HL-60/S4 (cell line): ENCODE measurements at regions not wholly inside any gene's neighbourhood (a gene's known extent, or its start where the extent isn't known, plus 50 kb on each side); places are given as distances from the start of the nearest gene placed in this dataset.

Experiments
- in situ Hi-C: fragments of 300-500 bp; cut with MboI; formaldehyde crosslinking; loops from 2 replicates; pipeline ENCODE4 v1.14.3; 2022; ENCODE audit warnings: low sequenced_read_pairs

DNA sequence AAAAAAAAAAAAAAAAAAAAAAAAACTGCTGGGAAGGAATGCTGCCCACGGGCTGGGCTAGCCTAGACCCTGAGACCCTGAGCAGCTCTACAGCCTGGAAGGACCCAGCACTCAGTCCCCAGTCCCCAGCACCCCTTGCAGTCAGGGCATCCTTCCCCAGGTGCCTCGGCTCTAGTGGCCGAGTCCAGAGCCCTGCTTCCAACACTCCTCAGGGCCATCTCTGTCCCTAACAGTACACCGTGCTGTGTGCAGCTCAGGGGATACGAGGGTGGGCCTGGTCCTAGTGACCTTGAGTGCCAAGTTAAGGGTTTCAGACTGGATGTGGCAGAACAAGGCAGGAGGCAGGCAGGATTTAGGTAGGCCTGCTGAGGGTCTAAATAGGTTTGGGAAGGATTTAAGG, 50.2 kb upstream of the LRP8 start:
- in situ Hi-C loops, result no loop called here

DNA sequence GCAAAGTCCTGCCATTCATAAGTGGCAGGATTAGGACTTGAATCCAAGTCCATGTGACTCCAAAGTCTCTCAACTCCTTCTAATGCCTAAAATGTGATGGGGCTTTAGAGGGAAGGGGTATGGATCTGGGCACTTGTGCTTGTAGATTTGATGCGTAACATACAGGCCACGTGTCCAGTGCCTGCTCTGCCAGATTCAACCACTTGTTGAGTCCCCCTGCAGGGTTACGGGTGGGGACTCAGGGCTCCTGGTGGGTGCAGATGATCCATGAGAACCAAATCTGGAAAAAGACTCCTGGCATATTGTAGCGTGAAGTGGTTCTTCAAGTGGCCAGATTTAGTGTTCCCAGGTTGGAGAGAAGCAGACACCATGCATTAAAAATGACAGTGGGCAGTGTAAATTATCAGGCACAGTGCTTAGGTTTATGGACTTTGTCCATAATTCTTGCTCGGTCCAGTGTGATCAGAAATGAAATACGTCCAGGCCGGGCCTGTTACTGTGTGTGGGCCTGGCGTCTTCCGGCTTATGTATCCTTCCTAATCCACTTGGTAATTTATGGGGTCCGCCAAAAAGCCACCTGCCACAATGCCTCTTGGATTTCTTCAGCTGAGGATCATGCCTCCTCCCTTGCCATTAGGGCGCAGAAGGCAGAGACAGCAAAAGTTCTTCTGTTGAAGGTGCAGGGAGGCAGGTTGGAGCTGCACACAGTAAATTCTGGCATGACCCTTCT, 51.2 kb upstream of the LRP8 start:
- in situ Hi-C loops, result no loop called here

DNA sequence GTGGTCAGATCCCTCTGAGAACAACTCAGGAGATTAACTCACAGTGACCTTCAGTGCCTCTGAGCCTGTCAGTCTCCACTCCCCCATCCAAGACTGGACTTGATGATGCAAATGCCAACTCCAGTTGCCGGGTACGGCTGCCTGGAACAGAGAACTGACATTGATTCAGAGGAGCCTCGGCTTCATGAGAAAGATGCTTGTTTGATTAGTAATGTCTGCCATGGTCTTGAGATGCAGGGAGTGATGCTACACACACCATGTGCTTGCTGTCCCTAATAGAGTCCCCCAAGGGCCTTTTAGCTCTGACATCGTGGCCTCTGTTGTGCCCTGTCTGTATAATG, 51.8 kb upstream of the LRP8 start:
- in situ Hi-C loops, result no loop called here

DNA sequence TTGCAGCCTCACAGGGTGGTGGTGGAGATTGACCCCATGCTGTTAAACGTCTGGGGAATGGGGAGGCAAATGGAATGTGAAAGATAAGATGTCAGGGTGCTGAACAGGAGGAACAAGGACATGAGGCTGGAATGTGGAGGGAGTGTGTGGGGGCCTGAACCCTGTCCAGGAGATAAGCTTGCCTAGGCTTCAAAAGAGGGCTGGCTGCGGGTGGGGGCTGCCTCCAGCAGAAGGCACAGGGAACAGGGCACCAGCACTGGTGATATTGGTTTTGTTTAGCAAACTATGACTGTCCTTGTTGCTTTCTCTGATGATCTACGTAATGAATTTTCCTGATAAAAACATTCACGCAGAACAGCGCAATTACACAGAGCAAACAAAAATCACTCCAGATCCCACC, 52.4 kb upstream of the LRP8 start:
- in situ Hi-C loops, result no loop called here

DNA sequence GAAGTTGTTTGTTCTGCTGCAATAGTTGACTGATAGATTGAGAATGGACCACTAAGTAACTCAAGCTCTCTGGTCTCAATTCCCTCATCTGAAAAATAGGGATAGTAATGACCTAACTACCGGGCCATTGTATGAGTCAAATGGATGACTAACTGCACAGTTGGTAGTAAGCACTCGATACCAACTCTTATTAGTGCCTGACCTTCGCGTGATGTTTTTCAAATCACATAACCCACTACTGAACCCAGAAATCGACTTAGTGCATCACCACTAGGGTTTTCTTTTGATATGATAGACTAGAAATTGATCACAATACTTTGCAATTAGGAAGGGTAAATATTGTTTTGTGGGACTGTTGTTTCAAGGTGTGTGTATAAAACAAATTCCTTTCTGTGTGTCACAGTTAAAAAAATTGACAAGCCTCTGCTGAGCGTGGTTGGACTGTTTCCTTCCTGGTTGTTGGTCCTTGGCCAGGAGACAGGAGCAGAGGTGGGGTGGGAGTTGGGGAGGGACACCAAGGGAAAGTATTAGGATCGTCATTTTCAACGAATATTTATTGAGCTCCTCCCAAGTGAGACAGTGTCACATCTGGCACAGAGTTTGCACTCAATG, 54.0 kb upstream of the LRP8 start:
- in situ Hi-C loops, result no loop called here

DNA sequence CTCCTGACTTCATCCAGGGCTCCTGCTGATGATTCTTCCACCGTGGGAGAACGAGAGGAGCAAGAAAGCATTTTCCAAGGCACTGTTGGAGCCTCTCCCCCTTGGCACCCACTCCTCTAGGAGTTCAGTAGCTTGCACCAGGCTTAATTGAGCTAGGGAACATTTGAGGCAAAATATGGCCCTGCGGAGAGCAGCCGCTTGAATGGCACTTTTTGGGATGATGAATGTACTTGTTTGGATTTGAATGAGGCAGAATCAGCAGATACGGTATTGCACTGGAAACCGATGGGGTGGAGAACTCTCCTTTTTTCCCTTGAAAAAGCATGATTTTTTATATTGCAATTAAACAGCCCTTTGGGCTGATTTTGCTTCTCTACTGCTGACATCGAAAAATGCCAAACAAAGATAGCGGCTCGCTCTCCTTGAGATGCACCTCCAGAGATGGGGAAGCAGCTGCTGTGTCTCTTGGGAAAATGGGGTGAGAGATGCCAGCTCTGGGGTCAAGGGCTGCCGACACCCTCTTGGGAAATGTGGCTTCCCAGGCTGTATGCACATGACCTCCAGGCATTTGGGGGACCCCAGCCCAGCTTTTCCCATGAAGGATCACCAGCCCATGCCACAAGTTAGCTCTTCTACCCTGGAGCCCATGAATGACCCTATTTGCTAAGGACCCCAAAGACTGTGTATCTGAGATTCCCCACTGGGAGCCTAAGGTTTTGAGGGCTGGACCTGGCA, 55.4 kb upstream of the LRP8 start:
- in situ Hi-C loops, result no loop called here

DNA sequence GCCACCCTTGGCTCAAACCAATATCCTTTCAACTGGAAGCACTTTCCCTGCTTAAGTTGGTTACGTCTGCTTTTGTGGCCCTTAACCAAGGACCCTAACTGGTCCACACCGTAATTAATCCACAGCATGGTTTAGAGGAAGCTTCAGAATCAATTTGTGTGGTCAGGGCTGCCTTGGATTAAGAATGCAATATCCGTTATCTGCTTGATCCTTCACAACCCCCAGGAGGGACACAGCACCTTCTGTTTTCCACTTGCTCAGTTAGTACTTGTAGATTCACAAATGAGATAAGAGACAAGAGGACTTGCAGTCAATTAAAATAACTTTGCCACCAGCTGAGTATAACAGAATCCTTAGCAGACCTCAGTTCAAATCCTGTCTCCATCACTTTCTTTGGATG, 56.9 kb upstream of the LRP8 start:
- in situ Hi-C loops, result no loop called here

DNA sequence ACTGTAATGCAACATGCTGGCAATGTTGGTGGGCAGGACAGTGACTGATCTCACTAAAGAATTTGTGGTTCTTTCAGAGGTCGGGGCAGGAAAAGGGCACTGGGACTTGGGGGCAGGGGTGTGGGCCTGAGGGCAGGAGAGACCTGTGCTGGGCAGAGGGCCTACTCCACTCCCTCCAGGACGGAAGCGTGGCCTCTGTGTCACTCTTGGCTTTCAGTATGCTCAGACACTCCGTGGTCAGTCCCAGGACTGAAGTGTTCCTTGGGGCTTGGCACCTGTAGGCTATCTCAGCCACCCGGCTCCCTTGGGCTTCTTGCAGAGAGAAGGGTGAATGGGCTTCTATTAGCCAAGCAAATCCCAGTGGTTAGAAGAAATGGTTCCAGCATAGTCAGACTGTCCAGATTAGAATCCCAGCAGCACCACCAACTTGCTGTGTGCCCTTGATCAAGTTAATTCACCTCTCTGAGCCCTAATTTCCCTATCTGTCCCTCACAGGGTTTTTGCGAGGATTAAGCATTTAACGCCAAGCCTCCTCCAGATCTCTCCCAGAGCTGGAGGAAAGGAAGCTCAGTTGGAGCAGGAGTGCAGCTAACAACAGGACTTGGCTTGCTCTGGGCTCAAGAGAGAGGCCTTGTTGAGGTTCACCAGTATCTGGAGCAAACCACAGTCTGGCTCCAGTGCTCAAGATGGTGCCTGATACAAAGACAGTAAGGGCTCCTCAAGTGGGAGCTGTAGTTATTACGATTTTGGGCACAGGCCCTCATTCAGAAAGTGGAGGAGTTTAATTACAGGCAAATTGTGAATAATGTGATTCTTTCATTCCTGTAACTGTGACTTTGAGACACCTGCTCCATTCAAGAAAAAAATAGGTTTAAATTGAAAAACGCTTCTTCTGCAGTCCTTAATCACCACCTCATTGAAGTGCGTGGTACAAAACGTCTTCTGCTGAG, 57.7 kb upstream of the LRP8 start:
- in situ Hi-C loops, result no loop called here

DNA sequence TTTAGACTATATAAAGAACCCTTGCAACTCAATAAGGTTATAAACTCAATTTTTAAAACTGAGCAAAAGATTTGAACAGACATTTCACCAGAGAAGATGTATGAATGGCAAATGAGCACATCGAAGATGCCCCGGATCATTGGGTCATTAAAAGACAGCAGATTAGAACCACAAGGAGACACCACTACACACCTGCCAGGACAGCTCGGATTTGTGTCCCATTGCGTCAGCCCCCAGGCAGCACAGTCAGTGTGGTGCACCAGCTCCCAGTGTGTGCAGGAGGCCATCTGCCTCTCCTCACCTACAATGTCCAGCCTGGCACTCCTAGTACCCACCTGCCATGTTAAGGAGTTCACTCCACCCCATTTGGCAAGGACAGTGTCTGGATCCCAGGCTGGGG, 61.1 kb upstream of the LRP8 start:
- in situ Hi-C loops, result no loop called here

DNA sequence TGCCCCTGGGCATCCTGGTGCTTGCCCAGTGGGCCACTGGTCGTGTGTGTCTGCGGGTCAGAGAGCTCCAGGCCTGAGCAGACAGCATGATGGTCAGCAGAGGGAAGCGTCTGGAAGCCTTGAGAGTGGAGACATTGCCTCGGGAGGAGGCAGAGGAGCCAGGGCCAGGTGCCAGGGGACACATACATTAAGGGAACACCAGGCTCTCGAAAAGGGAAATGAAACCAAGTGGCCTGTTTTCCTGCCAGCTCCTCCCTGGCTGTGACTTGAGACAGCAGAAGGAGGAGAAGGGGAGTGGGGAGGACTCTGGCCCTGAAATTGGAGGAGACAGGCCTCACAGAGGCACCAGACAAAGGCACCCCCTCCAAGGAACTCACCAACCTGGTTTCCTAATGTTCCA, 62.4 kb upstream of the LRP8 start:
- in situ Hi-C loops, result loop anchor here (5.0 kb wide), 1 partner anchor 113 kb away; no protein-coding TSS in a partner anchor

DNA sequence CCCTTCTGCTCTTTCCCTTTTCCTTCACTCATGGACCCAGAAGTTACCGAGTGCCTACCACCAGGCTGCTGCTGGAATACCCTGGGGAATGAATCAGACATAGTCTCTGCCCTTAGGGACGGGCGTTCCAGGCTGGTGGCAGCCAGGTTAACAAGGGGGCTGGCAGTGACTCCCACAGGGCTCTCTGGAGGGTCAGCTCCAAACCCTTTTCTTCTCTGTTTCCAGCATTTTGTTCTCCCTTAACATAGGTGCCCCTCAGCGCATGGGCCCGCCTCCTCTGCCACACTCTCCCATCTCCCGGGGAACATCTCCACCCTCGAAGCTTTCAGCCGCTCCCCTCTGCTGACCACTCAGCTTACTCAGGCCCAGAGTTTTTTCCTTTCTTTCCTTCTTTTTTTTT, 62.9 kb upstream of the LRP8 start:
- in situ Hi-C loops, result loop anchor here (5.0 kb wide), 1 partner anchor 113 kb away; no protein-coding TSS in a partner anchor

DNA sequence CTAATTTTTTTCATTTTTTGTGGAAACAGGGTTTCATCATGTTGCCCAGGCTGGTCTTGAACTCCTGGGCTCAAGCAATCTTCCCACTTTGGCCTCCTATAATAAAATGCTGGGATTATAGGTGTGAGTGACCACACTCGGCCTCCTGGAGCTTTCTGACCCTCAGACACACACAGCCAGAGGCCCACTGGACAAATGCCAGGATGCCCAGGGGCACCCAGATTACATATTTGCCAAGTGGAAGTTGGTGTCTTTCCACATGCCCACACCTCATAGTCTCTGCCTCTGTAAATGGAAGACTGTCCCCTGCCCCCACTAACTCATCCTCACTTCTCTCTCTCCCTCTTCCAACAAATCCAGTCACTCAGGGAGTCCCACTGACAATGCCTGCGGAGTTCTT, 63.4 kb upstream of the LRP8 start:
- in situ Hi-C loops, result loop anchor here (5.0 kb wide), 1 partner anchor 114 kb away; no protein-coding TSS in a partner anchor

DNA sequence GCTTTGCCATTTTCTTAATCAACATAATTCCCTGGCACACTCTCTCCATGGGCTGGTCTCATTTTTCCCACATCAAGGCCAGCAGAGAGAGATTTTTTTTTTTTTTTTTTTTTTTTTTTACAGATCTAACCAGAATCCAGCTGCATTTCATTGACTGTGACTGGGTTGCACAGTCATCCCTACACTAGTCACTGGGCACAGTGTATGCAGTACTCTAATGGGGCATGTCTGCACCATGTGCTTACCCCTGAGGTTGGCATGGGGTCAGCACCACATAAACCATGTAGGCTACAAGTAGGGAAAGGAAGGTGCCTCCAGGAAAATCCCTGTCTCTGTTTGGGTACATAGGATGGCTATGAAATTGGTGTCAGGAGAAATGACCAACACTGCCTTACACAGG, 64.1 kb upstream of the LRP8 start:
- in situ Hi-C loops, result loop anchor here (5.0 kb wide), 1 partner anchor 115 kb away; no protein-coding TSS in a partner anchor

DNA sequence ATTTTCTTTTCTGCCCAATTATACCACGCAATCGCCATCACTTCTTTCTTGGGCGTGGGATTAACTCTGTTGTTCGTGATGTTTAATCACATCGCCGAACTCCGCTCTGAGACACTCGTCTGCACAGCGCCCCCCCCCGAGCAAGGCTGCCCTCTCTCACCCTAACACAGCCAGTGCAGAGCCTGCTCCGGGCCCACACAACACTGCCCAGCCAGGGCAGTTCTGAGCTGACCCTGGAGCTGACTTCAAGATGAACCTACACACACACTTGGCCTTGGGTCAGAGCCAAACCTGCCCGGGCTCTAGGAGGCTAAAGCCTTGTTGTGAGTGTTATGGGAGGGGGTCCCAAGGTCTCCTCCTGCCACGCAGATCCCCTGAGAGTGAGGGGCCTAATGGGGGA, 64.6 kb upstream of the LRP8 start:
- in situ Hi-C loops, result loop anchor here (5.0 kb wide), 1 partner anchor 115 kb away; no protein-coding TSS in a partner anchor

DNA sequence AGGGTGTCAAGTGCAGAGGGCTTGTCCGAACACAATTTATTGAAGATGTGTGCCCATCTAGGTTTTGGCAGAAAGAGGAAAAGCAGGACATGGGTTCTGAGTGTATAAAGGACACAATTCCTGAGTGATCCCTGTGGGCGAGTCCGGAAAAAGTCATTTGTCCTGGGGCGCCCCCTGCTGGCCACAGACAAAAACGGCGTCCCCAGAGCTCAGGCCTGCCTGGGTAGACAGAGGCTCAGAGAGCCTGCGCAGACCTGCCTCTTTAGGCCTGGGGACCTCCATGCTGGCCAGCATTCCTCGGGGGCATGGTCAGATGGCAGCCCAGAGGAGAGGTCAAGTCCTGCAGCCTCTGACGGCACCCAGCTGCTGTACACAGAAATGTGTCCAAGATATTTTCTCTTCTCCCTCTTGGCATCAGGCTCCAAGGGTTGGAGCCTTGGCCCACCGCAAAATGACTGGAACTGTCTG, 65.5 kb upstream of the LRP8 start:
- in situ Hi-C loops, result loop anchor here (5.0 kb wide), 1 partner anchor 116 kb away; no protein-coding TSS in a partner anchor

DNA sequence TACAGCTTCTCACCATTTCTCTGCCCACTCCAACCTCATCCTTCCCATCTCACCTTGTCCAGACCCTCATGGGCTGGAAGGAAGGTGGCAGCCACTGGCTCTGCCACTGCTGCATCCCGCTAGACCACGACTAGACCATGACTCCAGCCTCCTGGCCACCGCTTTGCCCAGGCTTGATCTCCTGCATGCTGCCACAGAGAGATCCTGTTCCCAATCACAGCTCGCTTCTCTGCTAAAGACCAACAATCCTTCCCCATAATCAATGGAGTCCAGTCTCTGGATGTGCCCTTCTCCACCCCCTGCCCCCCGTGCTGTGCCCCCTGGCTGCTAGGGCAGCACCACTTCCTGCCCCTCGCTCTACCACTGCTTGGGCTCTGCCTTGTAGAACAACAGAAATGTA, 64.9 kb upstream of the DMRTB1 start:
- in situ Hi-C loops, result loop anchor here (5.0 kb wide), 1 partner anchor 117 kb away; no protein-coding TSS in a partner anchor

DNA sequence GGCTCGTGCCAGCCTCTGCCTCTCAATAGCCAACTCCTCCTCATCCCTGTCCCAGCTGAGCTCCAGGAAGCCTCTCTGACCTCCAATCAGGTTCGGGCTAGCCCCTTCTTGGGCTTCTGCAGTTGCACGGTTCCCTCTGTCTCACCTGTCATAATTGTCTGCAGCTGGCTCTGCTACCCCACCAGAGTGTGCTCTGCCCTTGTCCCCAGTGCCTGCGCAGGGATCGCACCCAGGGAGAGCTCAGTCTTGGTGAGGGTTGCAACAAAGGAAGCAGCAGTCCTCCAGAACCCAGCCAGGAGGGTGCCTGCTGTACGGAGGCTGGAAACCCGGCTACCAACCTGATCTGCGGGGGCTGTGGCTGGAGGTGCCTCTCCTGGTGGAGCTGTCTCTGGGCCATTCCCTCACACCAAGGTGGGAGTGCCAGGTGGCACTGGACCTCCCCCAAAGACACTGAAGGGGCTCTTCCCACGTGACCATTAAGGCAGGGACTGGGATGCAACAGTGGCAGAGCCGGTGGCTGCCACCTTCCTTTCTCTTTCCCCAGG, 63.5 kb upstream of the DMRTB1 start:
- in situ Hi-C loops, result no loop called here

DNA sequence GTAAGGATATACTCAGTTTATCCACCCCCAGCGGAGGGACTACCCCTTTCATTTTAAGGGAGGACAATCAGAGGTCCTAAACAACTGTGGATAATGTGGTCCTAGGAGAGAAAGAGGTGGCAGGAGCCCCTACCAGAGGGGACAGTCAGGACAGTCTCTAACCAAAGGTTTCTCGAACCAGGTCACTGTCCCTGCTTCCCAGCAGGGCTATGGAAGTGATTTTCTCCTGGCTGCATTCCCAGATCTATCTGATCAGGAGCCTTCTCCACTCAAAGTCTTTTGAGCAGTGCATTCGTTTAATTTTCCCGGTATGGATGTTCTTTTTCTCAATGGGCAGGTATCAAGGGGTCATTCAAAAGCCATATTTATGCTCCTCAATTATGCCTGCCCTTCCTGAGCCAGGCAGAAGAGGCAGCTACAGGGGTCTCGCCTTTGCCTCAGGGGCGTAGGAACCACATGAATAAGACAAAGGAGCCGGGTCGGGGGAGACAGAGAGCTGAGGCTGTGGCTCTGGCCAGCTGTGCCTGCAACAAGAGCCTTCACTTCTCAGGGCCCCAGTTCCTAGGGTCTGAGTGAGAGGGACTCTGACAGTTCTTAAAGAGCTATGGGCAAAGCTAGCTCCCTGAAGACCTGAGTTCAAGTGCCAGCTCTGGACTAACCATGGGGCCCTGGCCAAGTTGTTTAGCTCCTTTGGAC, 62.5 kb upstream of the DMRTB1 start:
- in situ Hi-C loops, result no loop called here

DNA sequence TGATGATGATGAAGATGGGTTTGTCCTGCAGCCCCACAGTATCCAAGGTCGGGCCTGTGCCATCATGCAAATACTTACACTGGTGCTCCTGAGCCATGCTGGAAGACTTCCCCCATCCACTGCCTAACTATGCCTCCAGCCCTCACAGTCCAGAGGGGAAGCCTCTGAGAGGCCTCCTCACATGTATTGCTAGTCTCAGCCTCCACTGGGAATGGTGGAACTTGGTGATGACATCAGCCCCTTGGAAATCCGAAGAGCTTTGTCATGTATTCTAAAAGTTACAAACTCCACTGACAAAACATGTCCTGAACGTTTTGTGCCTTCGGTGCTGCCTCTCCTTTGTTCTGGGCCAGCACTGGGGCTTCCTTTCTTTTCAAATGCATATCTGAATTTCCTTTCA, 61.1 kb upstream of the DMRTB1 start:
- in situ Hi-C loops, result no loop called here
